ENCODE measurements at regions not wholly inside any gene's neighbourhood (a gene's known extent, or its start where the extent isn't known, plus 50 kb on each side); places are given as distances from the start of the nearest gene placed in this dataset.
"Not testable (repeated sequence)": the region's sequence is repeated elsewhere in the genome, so short reads cannot be mapped to it uniquely, and the experiment has no call there.

GRCh38 chr14:101657372-101657771 is 96.1 kb downstream of the DIO3 start:
- no peaks in the 10 kb centered on the region for H3K36me3 ChIP-seq (ENCODE audit: control insufficient read depth in 3 of 3, insufficient read depth in 2 of 3, low read depth in 1 of 3, low read length in 3 of 3)
- no peak overlapping the region for H3K4me3 ChIP-seq (ENCODE audit: low read depth in 1 of 3, low read length in 3 of 3)
- DNase-seq (no peak), FAIRE-seq (no peak)
- no peak overlapping the region for H3K27ac ChIP-seq (ENCODE audit: low read depth in 1 of 3, low read length in 2 of 3)
- H3K27me3 ChIP-seq (ENCODE audit: control insufficient read depth in 3 of 3, insufficient read depth in 3 of 3, low read length in 3 of 3): peaks cover 0 to 11% (median 4%) of the 10 kb centered on the region in 3 donors
- H3K4me1 ChIP-seq (ENCODE audit: control insufficient read depth in 3 of 3, insufficient read depth in 2 of 3, low read depth in 1 of 3, low read length in 2 of 3): no peaks in the 10 kb centered on the region
- no peaks in the 10 kb centered on the region for H3K9me3 ChIP-seq (ENCODE audit: control insufficient read depth in 2 of 2, insufficient read depth in 1 of 2, low read depth in 1 of 2, low read length in 1 of 2)

DNA sequence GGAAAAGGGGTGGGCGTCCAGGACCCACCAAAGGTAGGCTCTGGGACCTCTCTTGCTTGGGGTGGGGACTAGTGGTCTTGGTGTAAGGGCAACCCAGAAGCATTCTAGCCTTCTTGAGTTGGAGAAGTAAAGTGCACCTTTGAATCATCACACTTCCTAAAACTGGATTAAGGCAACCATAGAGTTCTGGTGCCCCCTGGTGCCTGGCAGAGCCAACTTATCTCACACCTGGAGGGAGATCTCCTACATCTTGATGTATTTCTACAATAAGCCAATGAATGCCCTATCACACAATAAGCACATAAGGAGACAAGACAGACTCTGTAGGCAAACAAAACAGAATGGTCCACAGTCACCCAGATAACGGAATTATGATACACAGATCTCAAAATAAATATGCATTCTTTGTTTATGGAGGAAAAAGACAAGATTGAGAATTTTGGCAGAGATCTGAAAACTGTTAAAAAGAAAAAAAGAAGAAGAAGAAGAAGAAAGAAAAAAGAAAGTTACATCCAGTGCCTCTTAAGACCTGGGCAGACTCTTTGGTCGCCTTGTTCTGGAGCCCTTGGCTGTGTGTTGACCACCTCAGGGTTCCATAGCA is 95.9 kb upstream of the PPP2R5C start:
- FAIRE-seq (no peak), DNase-seq (peak; percentile 35 to 50)
- H3K27ac ChIP-seq (ENCODE audit: low read depth in 1 of 3, low read length in 2 of 3): no peak overlapping the region
- 40 to 43% (median 43%) methylated on average over 3 of the region's 3 CpGs for whole genome bisulfite sequencing, 3 donors
- H3K36me3 ChIP-seq (ENCODE audit: control insufficient read depth in 3 of 3, insufficient read depth in 2 of 3, low read depth in 1 of 3, low read length in 3 of 3): no peaks in the 10 kb centered on the region
- no peak overlapping the region for H3K4me3 ChIP-seq (ENCODE audit: low read depth in 1 of 3, low read length in 3 of 3)
- peaks cover 0 to 5% (median 5%) of the 10 kb centered on the region in 3 donors for H3K27me3 ChIP-seq (ENCODE audit: control insufficient read depth in 3 of 3, insufficient read depth in 3 of 3, low read length in 3 of 3)
- H3K9me3 ChIP-seq (ENCODE audit: control insufficient read depth in 2 of 2, insufficient read depth in 1 of 2, low read depth in 1 of 2, low read length in 1 of 2): peaks cover 0 to 3% of the 10 kb centered on the region in 2 donors
- H3K4me1 ChIP-seq (ENCODE audit: control insufficient read depth in 3 of 3, insufficient read depth in 2 of 3, low read depth in 1 of 3, low read length in 2 of 3): no peaks in the 10 kb centered on the region

DNA sequence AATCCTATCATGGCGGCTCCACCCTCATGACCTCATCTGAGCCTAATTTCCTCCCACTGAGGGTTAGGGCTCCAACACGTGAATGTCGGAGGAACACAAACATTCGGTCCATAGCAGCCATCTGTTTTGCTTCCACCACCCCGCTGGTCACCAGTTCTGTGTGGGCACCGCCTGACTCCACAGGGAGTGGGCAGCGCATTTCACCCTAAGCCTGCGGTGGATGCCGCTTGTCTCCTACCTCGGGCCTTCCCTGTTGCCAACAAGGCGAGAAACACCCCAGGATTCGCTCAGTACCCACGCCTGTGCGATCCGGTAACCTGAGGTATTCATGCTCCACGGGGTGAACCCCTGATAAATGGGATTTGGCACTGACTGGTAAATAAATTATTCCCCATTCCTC is 95.2 kb upstream of the PPP2R5C start:
- H3K4me1 ChIP-seq (ENCODE audit: control insufficient read depth in 3 of 3, insufficient read depth in 2 of 3, low read depth in 1 of 3, low read length in 2 of 3): no peaks in the 10 kb centered on the region
- 85 to 86% (median 86%) methylated on average over 16 of the region's 16 CpGs for whole genome bisulfite sequencing, 3 donors
- peaks cover 0 to 5% (median 5%) of the 10 kb centered on the region in 3 donors for H3K27me3 ChIP-seq (ENCODE audit: control insufficient read depth in 3 of 3, insufficient read depth in 3 of 3, low read length in 3 of 3)
- H3K36me3 ChIP-seq (ENCODE audit: control insufficient read depth in 3 of 3, insufficient read depth in 2 of 3, low read depth in 1 of 3, low read length in 3 of 3): no peaks in the 10 kb centered on the region
- FAIRE-seq (no peak), DNase-seq (no peak)
- no peak overlapping the region for H3K27ac ChIP-seq (ENCODE audit: low read depth in 1 of 3, low read length in 2 of 3)
- H3K9me3 ChIP-seq (ENCODE audit: control insufficient read depth in 2 of 2, insufficient read depth in 1 of 2, low read depth in 1 of 2, low read length in 1 of 2): peaks cover 0 to 3% of the 10 kb centered on the region in 2 donors
- H3K4me3 ChIP-seq (ENCODE audit: low read depth in 1 of 3, low read length in 3 of 3): no peak overlapping the region

GRCh38 chr14:101669629-101670028 is 91.9 kb upstream of the PPP2R5C start:
- peaks cover 0 to 9% (median 5%) of the 10 kb centered on the region in 3 donors for H3K27me3 ChIP-seq (ENCODE audit: control insufficient read depth in 3 of 3, insufficient read depth in 3 of 3, low read length in 3 of 3)
- DNase-seq (no peak), FAIRE-seq (no peak)
- no peak overlapping the region for H3K27ac ChIP-seq (ENCODE audit: low read depth in 1 of 3, low read length in 2 of 3)
- H3K36me3 ChIP-seq (ENCODE audit: control insufficient read depth in 3 of 3, insufficient read depth in 2 of 3, low read depth in 1 of 3, low read length in 3 of 3): no peaks in the 10 kb centered on the region
- no peak overlapping the region for H3K4me3 ChIP-seq (ENCODE audit: low read depth in 1 of 3, low read length in 3 of 3)
- H3K9me3 ChIP-seq (ENCODE audit: control insufficient read depth in 2 of 2, insufficient read depth in 1 of 2, low read depth in 1 of 2, low read length in 1 of 2): peaks cover 0 to 3% of the 10 kb centered on the region in 2 donors
- no peaks in the 10 kb centered on the region for H3K4me1 ChIP-seq (ENCODE audit: control insufficient read depth in 3 of 3, insufficient read depth in 2 of 3, low read depth in 1 of 3, low read length in 2 of 3)

GRCh38 chr14:101673873-101674272 is 87.6 kb upstream of the PPP2R5C start:
- no peaks in the 10 kb centered on the region for H3K9me3 ChIP-seq (ENCODE audit: control insufficient read depth in 2 of 2, insufficient read depth in 1 of 2, low read depth in 1 of 2, low read length in 1 of 2)
- WGBS, 3 donors: 62 to 69% (median 66%) methylated on average over 5 of the region's 5 CpGs
- H3K4me1 ChIP-seq (ENCODE audit: control insufficient read depth in 3 of 3, insufficient read depth in 2 of 3, low read depth in 1 of 3, low read length in 2 of 3): no peaks in the 10 kb centered on the region
- FAIRE-seq (no peak), DNase-seq (no peak)
- peaks cover 0 to 3% (median 0%) of the 10 kb centered on the region in 3 donors for H3K27me3 ChIP-seq (ENCODE audit: control insufficient read depth in 3 of 3, insufficient read depth in 3 of 3, low read length in 3 of 3)
- no peak overlapping the region for H3K4me3 ChIP-seq (ENCODE audit: low read depth in 1 of 3, low read length in 3 of 3)
- H3K36me3 ChIP-seq (ENCODE audit: control insufficient read depth in 3 of 3, insufficient read depth in 2 of 3, low read depth in 1 of 3, low read length in 3 of 3): no peaks in the 10 kb centered on the region
- H3K27ac ChIP-seq (ENCODE audit: low read depth in 1 of 3, low read length in 2 of 3): no peak overlapping the region

GRCh38 chr14:101675835-101676234 is 85.7 kb upstream of the PPP2R5C start:
- 89 to 100% (median 91%) methylated on average over 1 of the region's 2 CpGs for WGBS, 3 donors
- not testable (repeated sequence) for H3K27me3 ChIP-seq (ENCODE audit: control insufficient read depth in 3 of 3, insufficient read depth in 3 of 3, low read length in 3 of 3); DNase-seq; H3K36me3 ChIP-seq (ENCODE audit: control insufficient read depth in 3 of 3, insufficient read depth in 2 of 3, low read depth in 1 of 3, low read length in 3 of 3); H3K4me3 ChIP-seq (ENCODE audit: low read depth in 1 of 3, low read length in 3 of 3); H3K4me1 ChIP-seq (ENCODE audit: control insufficient read depth in 3 of 3, insufficient read depth in 2 of 3, low read depth in 1 of 3, low read length in 2 of 3); H3K27ac ChIP-seq (ENCODE audit: low read depth in 1 of 3, low read length in 2 of 3); H3K9me3 ChIP-seq (ENCODE audit: control insufficient read depth in 2 of 2, insufficient read depth in 1 of 2, low read depth in 1 of 2, low read length in 1 of 2); FAIRE-seq

- not testable (repeated sequence) for H3K9me3 ChIP-seq (ENCODE audit: control insufficient read depth in 2 of 2, insufficient read depth in 1 of 2, low read depth in 1 of 2, low read length in 1 of 2); H3K27me3 ChIP-seq (ENCODE audit: control insufficient read depth in 3 of 3, insufficient read depth in 3 of 3, low read length in 3 of 3); FAIRE-seq; H3K36me3 ChIP-seq (ENCODE audit: control insufficient read depth in 3 of 3, insufficient read depth in 2 of 3, low read depth in 1 of 3, low read length in 3 of 3); H3K4me3 ChIP-seq (ENCODE audit: low read depth in 1 of 3, low read length in 3 of 3); H3K4me1 ChIP-seq (ENCODE audit: control insufficient read depth in 3 of 3, insufficient read depth in 2 of 3, low read depth in 1 of 3, low read length in 2 of 3); H3K27ac ChIP-seq (ENCODE audit: low read depth in 1 of 3, low read length in 2 of 3); DNase-seq
- 58 to 76% (median 61%) methylated on average over 11 of the region's 11 CpGs for WGBS, 3 donors
These were observed 83.6 kb upstream of the PPP2R5C start for GRCh38 chr14:101677912-101678327.

DNA sequence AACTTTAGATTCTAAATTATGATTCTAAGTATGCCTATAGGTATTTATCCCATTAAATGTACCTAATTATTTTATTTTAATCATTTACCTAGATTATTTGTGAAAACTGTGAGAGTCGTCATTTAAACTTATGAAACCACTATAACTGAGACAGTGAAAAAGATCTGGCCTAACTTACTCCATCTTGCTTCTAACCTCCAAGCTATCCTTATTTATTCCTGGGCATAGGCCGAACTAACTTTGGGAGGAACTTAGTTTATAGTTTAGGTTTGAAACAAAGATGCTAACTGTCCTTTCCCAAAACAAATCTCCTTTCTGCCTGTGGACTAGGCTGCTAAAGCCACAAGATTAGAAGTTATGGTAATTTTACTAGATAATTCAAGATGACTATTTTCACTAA is 79.7 kb upstream of the PPP2R5C start:
- H3K36me3 ChIP-seq (ENCODE audit: control insufficient read depth in 3 of 3, insufficient read depth in 2 of 3, low read depth in 1 of 3, low read length in 3 of 3): no peaks in the 10 kb centered on the region
- H3K4me1 ChIP-seq (ENCODE audit: control insufficient read depth in 3 of 3, insufficient read depth in 2 of 3, low read depth in 1 of 3, low read length in 2 of 3): no peaks in the 10 kb centered on the region
- no peak for DNase-seq
- 89 to 92% (median 90%) methylated on average over 2 of the region's 2 CpGs for WGBS, 3 donors
- H3K4me3 ChIP-seq (ENCODE audit: low read depth in 1 of 3, low read length in 3 of 3): no peak overlapping the region
- H3K27ac ChIP-seq (ENCODE audit: low read depth in 1 of 3, low read length in 2 of 3): no peak overlapping the region
- FAIRE-seq: no peak
- no peaks in the 10 kb centered on the region for H3K9me3 ChIP-seq (ENCODE audit: control insufficient read depth in 2 of 2, insufficient read depth in 1 of 2, low read depth in 1 of 2, low read length in 1 of 2)
- H3K27me3 ChIP-seq (ENCODE audit: control insufficient read depth in 3 of 3, insufficient read depth in 3 of 3, low read length in 3 of 3): no peaks in the 10 kb centered on the region

DNA sequence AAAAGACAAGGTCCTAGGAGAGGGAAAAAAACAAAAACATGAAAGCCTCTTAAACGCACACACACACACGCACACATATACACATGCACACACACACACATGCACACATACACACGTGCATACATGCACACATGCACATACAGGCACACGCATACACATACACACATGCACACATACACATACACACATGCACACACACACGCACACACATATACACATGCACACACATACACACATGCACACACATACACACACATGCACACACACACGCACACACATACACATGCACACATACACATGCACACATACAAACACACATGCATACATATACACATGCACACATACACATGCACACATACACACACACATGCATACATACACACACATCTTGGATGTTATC is 78.1 kb upstream of the PPP2R5C start:
- WGBS, 3 donors: 82 to 87% (median 83%) methylated on average over 5 to 6 of the region's 6 CpGs
- Histone ChIP-seq H3K4me1 (ENCODE audit: control insufficient read depth in 3 of 3, insufficient read depth in 2 of 3, low read depth in 1 of 3, low read length in 2 of 3) (no peaks in the 10 kb centered on the region), H3K9me3 (ENCODE audit: control insufficient read depth in 2 of 2, insufficient read depth in 1 of 2, low read depth in 1 of 2, low read length in 1 of 2) (no peaks in the 10 kb centered on the region), H3K4me3 (ENCODE audit: low read depth in 1 of 3, low read length in 3 of 3) (no peak overlapping the region), H3K27me3 (ENCODE audit: control insufficient read depth in 3 of 3, insufficient read depth in 3 of 3, low read length in 3 of 3) (no peaks in the 10 kb centered on the region), H3K27ac (ENCODE audit: low read depth in 1 of 3, low read length in 2 of 3) (no peak overlapping the region), H3K36me3 (ENCODE audit: control insufficient read depth in 3 of 3, insufficient read depth in 2 of 3, low read depth in 1 of 3, low read length in 3 of 3) (no peaks in the 10 kb centered on the region)
- no peak for FAIRE-seq
- DNase-seq: no peak
